HG02678 (cell line): ENCODE measurements at regions not wholly inside any gene's neighbourhood (a gene's known extent, or its start where the extent isn't known, plus 50 kb on each side); places are given as distances from the start of the nearest gene placed in this dataset.
"Not testable (repeated sequence)": the region's sequence is repeated elsewhere in the genome, so short reads cannot be mapped to it uniquely, and the experiment has no call there.

ENCODE experiments used
- ATAC-seq: cut with Tn5 transposase; IDR thresholded peaks from one replicate; pipeline ENCODE4 v1.9.1; 2021; ENCODE audit warnings: mild to moderate bottlenecking, moderate library complexity; ENCODE audit not compliant: unreplicated experiment

- no peak for ATAC-seq
Observed at GRCh38 chr4:89506866-89507491, 199.4 kb upstream of the GPRIN3 start.

GRCh38 chr4:89502581-89502980 is 195.0 kb upstream of the GPRIN3 start:
- no peak for ATAC-seq

- ATAC-seq, result no peak
Observed at GRCh38 chr4:89497517-89498308, 190.1 kb upstream of the GPRIN3 start.

GRCh38 chr4:89496851-89497250 is 189.3 kb upstream of the GPRIN3 start:
- no peak for ATAC-seq

GRCh38 chr4:89493367-89493766 is 185.8 kb upstream of the GPRIN3 start:
- no peak for ATAC-seq

- ATAC-seq, result no peak
Observed at GRCh38 chr4:89492581-89493071, 185.0 kb upstream of the GPRIN3 start.

- no peak for ATAC-seq
Observed at GRCh38 chr4:89491761-89492160, 184.2 kb upstream of the GPRIN3 start.

GRCh38 chr4:89489921-89490431 is 182.4 kb upstream of the GPRIN3 start:
- ATAC-seq, result not testable (repeated sequence)

- ATAC-seq, result no peak
Observed at GRCh38 chr4:89489338-89489771, 181.8 kb upstream of the GPRIN3 start.

- no peak for ATAC-seq
Observed at GRCh38 chr4:89488736-89489135, 181.1 kb upstream of the GPRIN3 start.

GRCh38 chr4:89486673-89487072 is 179.1 kb upstream of the GPRIN3 start:
- ATAC-seq, result no peak

GRCh38 chr4:89486042-89486441 is 178.4 kb upstream of the GPRIN3 start:
- ATAC-seq, result peak; percentile 45

- ATAC-seq, result no peak
Observed at GRCh38 chr4:89483833-89484232, 176.2 kb upstream of the GPRIN3 start.

GRCh38 chr4:89482926-89483595 is 175.5 kb upstream of the GPRIN3 start:
- ATAC-seq, result no peak

- ATAC-seq, result peak; percentile 81
Observed at GRCh38 chr4:89482251-89482650, 174.7 kb upstream of the GPRIN3 start.

GRCh38 chr4:89469930-89470375 is 162.4 kb upstream of the GPRIN3 start:
- peak; percentile 93 for ATAC-seq

- no peak for ATAC-seq
Observed at GRCh38 chr4:89469516-89469915, 161.9 kb upstream of the GPRIN3 start.

- ATAC-seq, result no peak
Observed at GRCh38 chr4:89468602-89469001, 161.0 kb upstream of the GPRIN3 start.

GRCh38 chr4:89463341-89463740 is 155.7 kb upstream of the GPRIN3 start:
- ATAC-seq, result no peak

- no peak for ATAC-seq
Observed at GRCh38 chr4:89447543-89447942, 139.9 kb upstream of the GPRIN3 start.

- no peak for ATAC-seq
Observed at GRCh38 chr4:89446193-89446592, 138.6 kb upstream of the GPRIN3 start.
